ENCODE measurements at regions not wholly inside any gene's neighbourhood (a gene's known extent, or its start where the extent isn't known, plus 50 kb on each side); places are given as distances from the start of the nearest gene placed in this dataset.

DNA sequence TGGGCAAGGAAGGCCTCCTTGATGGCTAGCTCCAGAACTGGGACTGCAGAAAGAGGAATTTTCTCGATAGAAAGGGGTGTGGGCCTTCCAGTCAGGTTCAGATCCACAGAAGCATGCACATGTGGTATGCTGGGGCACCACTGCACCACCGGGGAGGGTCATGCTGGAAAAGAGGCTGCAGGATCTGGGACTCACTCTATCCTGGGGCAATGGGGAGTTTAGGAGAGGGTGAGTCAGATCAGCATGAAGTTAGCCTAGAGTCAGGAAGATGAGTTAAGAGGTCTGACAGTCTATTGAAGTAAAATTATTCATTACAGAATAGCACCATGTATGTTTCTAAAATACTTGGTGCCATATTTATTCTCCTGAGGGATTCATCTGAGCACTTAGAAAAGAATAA, 130.2 kb upstream of the TOPAZ1 start:
- no peak for TF ChIP-seq EP300 (IDR thresholded peaks at IDR 0.05)
- TF ChIP-seq POLR2AphosphoS5 (IDR thresholded peaks at IDR 0.05), result no peak
- TF ChIP-seq, protein P1, sequence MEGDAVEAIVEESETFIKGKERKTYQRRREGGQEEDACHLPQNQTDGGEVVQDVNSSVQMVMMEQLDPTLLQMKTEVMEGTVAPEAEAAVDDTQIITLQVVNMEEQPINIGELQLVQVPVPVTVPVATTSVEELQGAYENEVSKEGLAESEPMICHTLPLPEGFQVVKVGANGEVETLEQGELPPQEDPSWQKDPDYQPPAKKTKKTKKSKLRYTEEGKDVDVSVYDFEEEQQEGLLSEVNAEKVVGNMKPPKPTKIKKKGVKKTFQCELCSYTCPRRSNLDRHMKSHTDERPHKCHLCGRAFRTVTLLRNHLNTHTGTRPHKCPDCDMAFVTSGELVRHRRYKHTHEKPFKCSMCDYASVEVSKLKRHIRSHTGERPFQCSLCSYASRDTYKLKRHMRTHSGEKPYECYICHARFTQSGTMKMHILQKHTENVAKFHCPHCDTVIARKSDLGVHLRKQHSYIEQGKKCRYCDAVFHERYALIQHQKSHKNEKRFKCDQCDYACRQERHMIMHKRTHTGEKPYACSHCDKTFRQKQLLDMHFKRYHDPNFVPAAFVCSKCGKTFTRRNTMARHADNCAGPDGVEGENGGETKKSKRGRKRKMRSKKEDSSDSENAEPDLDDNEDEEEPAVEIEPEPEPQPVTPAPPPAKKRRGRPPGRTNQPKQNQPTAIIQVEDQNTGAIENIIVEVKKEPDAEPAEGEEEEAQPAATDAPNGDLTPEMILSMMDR (IDR thresholded peaks at IDR 0.05), result no peak

Data from stomach (tissue), 4 donors.